DND-41 (cell line): ENCODE measurements at regions not wholly inside any gene's neighbourhood (a gene's known extent, or its start where the extent isn't known, plus 50 kb on each side); places are given as distances from the start of the nearest gene placed in this dataset.
"Not testable (repeated sequence)": the region's sequence is repeated elsewhere in the genome, so short reads cannot be mapped to it uniquely, and the experiment has no call there.

Experiments used
- EZH2 ChIP-seq: IDR thresholded peaks from 3 replicates; pipeline ENCODE4 v1.6.1; 2012; ENCODE audit warnings: borderline replicate concordance, low read depth, mild to moderate bottlenecking, moderate library complexity, low read length, inconsistent platforms; ENCODE audit not compliant: severe bottlenecking
- TF ChIP-seq, protein P1 (sequence below): IDR thresholded peaks from 2 replicates; pipeline ENCODE4 v1.5.1; 2012; ENCODE audit warnings: borderline replicate concordance, low read length, moderate library complexity, mild to moderate bottlenecking; ENCODE audit not compliant: poor library complexity, severe bottlenecking; ENCODE audit errors: extremely low read depth

DNA sequence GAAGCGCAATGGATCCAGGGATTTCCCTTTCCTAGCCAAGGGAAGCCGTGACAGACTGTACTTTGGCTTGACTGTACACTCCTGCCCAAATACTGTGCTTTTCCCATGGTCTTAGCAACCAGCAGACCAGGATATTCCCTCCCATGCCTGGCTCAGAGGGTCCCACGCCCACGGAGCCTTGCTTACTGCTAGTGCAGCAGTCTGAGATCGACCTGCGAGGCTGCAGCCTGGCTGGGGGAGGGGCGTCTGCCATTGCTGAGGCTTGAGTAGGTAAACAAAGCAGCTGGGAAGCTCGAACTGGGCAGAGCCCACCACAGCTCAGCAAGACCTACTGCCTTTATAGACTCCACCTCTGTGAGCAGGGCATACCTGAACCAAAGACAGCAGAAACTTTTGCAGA is 155.4 kb downstream of the JRKL start:
- TF ChIP-seq, protein P1, sequence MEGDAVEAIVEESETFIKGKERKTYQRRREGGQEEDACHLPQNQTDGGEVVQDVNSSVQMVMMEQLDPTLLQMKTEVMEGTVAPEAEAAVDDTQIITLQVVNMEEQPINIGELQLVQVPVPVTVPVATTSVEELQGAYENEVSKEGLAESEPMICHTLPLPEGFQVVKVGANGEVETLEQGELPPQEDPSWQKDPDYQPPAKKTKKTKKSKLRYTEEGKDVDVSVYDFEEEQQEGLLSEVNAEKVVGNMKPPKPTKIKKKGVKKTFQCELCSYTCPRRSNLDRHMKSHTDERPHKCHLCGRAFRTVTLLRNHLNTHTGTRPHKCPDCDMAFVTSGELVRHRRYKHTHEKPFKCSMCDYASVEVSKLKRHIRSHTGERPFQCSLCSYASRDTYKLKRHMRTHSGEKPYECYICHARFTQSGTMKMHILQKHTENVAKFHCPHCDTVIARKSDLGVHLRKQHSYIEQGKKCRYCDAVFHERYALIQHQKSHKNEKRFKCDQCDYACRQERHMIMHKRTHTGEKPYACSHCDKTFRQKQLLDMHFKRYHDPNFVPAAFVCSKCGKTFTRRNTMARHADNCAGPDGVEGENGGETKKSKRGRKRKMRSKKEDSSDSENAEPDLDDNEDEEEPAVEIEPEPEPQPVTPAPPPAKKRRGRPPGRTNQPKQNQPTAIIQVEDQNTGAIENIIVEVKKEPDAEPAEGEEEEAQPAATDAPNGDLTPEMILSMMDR = not testable (repeated sequence)
- not testable (repeated sequence) for TF ChIP-seq EZH2
